Stimulated activated CD4-positive, alpha-beta T cell treated with anti-CD3 and anti-CD28 coated beads, Interleukin-1b, Interleukin-23, amount 100 ng/mL, for 24 hours (primary cell): ENCODE measurements at regions not wholly inside any gene's neighbourhood (a gene's known extent, or its start where the extent isn't known, plus 50 kb on each side); places are given as distances from the start of the nearest gene placed in this dataset.
"Not testable (repeated sequence)": the region's sequence is repeated elsewhere in the genome, so short reads cannot be mapped to it uniquely, and the experiment has no call there.

Source experiments
- DNase-seq, 4 experiments: peaks; one replicate each; pipeline ENCODE4 v3.0.0-alpha.2; 2020; ENCODE audit warnings: low read depth in 4 of 4, low spot score in 1 of 4

DNA sequence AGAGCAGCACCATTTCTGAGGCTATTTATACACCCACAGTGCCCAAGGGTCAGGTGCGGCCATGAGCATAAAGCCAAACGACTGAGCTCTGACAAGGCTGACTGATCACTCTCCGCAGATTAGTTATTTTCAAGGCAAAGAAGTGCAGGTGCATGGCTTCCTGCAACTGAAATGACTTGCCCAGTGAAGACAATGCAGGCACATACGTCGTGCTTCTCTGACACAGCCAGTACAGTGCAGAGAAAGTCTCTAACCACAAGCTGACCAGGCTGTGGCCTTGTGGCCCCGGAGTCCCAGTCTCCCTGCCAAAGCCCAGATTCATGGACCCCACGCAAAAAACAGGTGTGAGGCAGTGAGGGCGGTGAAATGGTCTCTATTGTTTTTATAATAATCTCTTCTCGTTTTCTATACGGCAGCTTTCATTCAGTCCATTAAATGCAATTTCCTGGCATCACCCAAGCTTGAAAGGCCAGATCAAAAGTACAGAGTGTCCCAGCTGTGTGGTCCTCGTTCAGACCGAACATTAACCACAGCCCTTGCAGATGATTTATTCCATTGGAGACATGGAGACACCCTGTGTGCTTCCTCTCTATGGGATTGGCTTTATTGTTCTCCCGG, 447.0 kb upstream of the ID2 start:
- DNase-seq = no peak

DNA sequence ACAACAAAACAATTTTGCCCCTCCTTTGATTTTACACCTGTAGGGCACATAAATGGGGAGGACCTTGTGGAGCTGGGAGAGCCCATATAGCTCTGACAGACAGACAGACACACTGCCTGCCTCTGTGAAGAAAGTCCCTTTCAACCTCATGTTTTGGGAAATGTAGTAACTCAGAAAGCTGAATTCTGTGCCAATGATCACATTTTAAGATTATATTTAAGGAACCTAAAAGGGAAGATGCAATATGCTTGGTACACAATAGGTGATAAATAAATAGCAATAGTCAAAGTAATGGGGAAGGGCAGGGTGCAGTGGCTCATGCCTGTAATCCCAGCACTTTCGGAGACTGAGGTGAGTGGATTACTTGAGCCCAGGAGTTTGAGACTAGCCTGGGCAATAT, 446.4 kb upstream of the ID2 start:
- DNase-seq = no peak

DNA sequence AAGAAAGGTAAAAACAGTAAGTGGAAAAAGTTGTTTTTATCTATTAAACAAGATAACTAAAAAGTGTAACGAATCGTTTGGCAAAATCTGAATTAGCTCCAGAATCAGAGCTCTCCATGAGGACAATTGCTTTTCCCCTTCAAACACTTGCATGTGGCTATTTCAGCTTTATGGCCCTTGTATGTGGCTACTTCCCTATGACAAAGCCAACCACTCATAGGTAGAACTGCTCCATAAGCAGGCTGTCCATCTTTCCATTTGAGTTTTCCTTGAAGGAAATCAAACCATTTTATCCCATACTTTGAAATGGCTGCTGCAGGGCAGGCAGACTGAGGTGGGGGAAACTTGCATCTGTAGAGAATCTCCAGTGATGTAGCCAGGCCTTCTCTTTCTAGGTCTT, 445.5 kb upstream of the ID2 start:
- DNase-seq = no peak

DNA sequence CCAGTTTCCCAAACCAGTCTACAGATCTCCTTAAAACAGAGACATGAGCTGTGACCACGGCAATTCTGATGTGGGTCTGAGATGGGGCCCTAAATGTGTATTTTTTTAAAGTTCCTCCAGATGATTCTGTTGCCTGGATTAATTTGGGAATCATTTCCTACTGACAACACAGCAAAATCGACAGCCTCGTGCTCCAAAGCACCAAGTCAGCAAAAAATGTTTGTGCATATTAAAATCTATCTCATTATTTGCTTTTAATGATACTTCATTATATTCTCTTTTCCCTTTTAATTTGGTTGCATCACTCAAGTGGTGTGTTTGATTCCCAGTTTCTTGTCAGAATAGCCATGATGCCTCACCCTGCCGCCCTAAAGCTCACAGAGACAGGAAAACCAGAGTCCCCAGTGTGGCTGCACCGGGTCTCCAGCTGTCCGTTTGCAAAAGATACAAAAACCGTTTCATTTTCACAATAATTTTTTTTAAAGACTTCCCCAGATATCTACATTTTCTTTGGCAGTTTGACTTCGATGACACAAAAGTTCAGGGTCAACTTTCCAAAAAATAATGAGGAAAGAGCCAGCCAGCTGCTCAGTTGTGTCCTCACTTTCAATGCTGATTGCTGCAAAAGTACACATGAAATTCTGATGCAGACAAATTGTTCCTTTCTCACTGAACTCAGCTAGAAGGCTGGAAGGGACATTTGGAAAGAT, 443.2 kb upstream of the ID2 start:
- DNase-seq = no peak

DNA sequence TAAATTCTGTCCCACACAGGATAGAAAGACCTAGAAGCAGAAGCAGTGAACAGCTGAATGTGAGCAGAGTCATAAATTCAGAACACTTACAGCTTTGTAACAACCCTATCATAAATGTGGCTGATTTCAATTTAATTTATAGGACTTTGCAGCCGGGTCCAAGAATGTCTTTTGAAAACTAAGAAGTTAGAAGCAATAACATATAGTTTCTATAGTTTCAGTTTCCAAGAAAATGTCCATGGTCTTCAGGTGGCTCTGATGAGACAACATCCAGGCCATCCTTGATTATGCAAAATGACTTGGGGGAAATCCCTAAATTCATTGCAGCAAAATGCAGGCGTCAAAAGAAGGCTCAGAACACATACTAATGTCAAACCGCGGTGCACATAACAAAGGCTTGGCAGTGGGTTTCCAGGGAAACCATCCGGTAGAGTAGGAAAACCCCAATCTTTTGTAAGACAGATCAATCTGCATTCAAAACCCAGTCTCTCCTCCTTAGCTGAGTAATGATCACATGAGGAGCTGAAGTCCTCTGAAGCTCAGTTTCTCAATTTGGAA, 442.2 kb upstream of the ID2 start:
- peak in 1 of 4 experiments; percentile 14 for DNase-seq

DNA sequence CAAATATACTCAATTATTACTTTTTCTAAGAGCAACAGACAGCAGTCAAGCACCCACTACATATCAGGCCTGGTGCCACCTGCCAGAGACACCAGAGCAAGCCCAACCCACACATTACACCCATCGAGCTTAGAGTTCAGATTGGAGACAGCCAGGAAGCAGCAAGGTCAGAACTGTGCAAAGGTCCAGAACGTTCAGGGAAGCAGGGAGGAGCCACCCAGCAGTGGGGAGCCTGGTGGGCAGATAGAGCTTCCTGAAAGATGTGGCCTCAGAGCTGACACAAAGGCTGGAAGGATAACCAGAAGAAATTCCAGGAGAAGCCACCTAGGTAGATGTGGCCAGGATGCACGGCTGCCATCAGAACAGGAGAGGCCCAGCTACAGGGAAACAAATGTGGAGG, 440.5 kb upstream of the ID2 start:
- DNase-seq = no peak

DNA sequence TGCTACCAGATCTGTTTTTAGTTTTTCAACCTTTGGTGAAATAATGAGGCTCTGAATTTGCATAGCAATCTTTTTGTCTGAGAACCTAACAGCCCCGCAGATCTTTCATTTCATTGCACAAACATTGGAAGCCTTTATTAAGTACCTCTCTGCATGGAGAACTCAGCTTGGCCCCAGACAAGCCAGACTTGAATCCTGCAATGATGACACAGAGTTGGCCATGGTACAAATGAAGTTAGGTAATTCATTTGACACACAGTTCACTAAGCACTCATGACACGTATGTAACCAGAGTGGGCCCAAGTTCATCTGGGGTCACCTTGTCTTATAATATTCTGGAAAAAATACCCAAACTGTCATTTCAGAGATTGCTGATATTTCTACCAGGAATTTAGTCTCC, 439.1 kb upstream of the ID2 start:
- DNase-seq = no peak

DNA sequence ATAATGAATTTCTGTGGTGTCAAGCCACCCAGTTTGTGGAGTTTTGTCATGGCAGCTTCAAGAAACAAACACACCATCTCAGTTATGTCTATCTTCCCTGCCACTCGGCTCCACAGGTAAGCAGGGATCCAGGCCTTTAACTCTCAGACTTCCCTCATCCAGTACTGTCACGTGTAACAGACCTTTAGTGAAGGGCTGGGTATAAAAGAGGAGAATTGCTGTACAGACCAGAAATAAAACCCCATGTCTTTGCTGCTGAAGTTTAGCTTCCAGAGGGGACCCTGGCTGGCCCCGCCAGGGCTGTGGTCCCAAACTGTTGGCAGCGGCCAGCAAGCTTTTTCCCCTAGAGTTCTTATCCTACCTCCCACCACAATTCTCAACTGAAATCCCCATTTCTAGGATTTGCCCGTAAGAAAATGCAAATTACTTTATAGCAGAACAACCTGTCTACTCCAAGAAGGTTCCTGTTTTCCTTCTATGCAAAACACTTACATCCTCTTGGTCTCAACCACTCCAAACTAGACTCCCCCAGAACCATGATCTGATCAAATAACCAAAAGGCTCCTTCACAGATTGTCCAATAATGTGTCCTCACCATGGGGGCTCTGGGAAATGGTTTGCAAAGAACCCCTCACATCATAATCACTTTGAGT, 438.0 kb upstream of the ID2 start:
- DNase-seq = no peak

DNA sequence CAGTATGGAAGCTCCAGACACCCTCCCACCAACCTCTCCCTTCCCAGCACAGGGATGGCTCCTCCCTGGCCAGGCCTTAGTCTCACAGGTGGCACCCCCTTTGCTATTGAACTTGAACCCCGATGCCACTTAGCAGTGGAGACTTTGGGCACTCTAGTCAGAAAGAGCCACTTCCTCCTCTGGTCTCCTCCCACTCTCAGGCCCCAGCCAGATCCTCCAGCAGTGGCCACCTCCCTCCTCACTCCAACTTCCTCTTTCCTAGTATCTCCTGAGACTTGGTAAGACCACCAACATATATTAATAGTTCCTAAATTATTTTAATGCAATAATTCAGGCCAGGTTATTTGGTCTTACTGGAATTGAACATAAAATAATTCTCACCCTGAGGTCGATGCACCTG, 437.2 kb upstream of the ID2 start:
- no peak for DNase-seq

DNA sequence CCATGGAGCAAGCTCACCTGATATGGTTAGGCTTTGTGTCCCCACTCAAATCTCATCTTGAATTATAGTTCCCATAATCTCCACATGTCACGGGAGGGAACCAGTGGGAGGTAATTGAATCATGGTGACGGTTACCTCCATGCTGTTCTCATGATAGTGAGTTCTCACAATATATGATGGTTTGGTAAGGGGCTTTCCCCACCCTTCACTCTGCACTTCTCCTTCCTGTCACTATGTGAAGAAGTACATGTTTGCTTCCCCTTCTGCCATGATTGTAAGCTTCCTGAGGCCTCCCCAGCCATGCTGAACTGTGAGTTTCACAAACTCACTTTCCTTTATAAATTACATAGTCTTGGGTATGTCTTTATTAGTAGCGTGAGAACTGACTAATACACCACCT, 435.7 kb upstream of the ID2 start:
- DNase-seq = no peak

DNA sequence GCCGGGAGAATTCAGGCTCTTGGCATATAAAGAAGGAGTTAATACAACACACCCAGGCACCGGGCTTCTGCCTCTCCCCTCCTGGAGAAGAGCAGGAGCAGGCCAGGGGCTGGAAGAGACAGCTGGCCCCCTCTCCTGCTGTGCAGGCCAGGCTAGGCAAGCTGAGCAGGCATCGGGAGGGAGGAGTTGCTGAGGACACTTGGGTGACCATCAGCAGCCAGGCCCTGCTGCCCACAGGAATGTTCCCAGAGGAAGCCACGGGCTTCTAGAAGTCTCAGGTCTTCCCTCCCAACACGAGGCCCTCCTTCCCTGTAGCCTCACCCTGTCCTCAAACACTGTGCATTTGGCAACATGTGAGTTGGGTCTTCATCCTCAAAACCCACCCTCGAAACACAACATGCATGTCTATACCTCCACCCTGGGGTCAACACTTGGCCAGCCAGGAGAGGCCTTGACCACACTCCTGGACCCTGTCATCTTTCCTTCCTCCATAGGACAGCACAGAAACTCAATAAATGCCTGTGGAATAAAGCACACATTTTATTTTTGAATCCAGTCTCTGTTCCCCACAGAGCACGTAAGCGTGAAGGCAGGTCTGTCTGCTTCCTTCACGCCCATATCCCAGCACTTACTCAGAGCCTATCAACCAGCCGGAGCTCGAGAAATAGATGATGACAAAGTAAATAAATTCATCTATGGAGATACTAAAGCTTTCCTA, 433.8 kb upstream of the ID2 start:
- no peak for DNase-seq

DNA sequence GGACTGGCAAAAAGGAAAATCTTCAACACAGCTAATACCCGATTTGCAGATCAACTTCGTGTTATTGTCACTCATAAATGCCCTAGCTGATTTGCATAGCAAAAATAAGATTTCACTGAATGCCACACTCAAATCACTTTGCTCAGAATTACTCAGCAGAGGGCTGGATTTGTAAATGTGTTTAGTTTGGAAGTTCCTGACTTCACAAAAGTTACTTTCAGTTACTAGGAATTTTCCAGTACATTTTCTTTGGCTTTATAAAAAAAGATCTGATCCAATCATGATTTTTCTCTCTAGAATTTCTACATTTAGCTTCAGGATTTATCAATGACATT, 433.3 kb upstream of the ID2 start:
- DNase-seq = no peak

DNA sequence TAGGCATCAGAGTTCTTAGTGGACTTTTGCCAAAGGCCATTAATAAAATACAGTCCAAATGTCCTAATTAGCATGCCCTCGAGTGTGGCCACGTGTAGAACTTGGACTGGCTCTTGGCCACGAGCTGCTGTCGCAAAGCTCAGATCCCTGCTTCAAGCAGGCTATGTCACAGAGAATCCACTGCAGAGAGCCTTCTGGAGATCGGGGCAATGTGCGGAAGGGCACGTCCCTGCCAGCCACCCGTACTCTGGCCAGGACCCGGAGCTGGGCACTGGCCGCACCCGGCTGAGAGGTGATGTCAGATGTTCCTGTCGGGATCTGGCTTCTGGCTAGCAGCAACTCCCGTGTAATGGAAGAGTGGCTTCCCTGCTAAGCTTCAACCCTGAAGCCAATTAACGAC, 432.7 kb upstream of the ID2 start:
- no peak for DNase-seq

DNA sequence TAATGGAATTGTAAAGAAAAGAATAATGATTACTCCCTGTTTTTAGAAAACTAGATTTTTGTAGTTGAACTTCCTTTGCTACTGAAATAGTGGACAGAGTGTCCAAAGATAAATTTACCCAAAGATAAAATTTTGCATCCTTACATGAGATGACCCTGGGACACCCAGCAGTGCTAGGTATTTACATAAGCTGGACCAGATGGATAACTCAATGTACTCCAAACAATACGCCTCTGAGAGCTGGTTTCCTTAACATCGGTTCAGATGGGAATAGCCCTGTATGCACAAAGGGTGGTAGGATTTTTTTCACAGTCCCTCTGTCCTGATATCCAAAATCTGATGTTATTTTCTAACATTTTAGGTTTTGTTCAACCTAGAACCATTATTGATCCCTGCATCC, 432.1 kb upstream of the ID2 start:
- no peak for DNase-seq

DNA sequence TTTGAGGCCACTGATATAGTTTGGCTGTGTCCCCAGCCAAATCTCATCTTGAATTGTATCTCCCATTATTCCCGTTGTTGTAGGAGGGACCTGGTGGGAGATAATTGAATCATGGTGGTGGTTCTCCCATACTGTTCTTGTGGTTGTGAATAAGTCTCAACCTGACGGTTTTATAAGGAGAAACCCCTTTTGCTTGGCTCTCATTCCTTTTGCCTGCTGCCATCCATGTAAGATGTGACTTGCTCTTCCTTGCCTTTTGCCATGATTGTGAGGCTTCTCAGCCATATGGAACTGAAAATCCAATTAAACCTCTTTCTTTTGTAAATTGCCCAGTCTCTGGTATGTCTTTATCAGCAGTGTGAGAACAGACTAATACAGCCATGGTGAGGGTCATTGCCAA, 431.6 kb upstream of the ID2 start:
- DNase-seq = not testable (repeated sequence)

DNA sequence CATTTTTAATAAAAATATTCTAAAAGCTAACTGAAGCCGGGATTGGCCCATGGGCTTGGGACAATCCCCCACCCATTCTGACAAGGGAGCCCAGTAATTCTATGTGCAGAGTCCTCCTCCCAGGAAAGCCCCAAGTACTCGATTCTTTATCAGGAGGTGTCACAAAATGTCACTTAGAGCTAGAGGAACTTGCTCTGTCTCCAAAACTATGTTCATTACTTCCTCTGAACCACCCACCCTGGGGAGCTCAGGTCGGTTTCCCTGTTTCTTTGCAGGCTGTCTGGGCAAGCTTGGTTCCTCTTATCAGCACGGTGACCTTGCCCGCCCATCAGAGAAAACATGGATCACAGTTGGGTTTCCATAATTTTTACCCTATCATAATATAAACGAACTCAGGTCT, 430.6 kb upstream of the ID2 start:
- no peak for DNase-seq

DNA sequence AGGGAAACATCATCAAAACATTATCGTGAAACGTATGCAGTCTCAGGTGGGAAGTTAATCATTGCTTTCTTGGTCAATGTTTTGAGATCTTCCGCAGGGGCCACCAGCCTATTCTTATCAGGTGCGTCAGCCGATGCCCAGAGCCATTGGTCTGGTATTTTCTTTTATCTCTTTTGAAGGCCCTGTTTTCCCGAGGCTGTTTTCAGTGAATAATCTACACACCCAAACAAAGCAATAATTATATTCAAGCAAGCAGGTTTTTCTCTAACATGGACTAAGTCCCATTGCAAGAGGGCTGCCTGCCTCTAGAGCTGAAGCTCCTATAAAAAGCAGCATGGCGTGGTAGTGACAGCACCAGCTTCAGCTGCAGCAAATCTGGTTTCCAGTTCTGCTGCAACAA, 430.0 kb upstream of the ID2 start:
- no peak for DNase-seq

DNA sequence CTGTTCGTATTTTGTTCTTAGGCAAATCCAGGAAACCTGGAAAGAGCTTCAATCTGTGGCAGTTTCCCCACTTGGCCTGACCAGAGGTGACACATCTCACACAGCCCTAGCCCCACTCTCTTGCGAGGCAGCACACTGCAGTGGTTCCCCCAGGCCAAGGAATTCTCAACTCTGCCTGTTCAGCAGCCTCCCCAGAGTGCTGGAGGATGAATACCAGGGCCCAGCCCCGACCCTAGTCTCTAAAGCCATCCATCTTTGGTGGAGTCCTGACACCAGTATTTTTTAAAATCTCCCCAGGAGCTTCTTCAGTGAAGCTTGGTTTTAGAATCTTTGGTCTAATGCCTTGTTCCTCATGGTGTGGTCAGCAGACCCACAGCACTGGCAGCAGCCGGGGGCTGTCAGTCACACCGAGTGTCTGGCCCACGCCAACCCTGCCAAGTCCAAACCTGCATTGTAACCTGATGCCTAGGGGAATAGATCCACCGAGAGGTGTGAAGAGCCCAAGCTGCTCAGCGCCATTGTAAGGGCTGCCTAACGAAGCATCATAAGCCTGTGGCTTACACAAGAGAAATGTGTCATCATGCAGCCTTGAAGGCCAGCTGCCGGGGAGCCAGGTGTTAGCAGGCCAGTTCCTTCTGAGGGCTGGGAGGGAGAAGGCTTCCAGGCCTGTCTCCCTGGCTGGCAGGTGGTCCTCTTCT, 428.7 kb upstream of the ID2 start:
- no peak for DNase-seq

DNA sequence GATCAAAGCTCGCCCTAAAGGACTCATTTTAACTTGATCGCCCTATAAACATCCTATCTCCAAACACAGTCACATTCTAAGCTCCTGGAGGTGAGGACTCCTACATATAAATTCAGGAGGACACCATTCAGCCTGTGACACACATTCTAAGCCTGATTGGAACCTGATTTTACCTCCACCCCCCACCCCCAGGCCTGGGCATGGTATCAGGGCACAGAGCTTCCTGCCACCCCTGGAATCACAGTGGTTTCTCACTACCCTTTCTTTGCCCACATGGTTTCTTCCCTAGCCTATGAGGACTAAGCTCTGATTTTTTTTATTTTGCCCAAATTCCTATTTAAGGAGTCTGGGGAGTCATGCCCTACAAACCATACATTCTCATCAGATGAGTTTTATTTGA, 428.1 kb upstream of the ID2 start:
- DNase-seq = no peak

DNA sequence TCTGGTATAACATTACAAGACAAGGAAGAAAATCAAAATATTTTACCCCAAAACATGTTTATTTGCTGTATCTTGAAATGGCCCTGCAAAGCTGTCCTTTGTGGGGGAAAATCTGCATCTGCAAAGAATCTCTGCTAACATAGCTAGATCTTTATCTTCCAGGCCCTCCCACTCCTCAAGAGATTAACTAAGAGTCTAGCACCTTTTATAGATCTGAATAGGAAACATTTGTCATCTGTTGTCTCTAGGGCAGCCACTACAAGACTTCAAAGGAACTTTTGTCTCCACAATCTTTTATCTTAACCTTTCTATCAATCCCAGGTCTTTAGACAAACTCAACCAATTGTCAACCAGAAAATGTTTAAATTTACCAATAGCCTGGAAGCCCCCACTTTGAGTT, 427.6 kb upstream of the ID2 start:
- not testable (repeated sequence) for DNase-seq

DNA sequence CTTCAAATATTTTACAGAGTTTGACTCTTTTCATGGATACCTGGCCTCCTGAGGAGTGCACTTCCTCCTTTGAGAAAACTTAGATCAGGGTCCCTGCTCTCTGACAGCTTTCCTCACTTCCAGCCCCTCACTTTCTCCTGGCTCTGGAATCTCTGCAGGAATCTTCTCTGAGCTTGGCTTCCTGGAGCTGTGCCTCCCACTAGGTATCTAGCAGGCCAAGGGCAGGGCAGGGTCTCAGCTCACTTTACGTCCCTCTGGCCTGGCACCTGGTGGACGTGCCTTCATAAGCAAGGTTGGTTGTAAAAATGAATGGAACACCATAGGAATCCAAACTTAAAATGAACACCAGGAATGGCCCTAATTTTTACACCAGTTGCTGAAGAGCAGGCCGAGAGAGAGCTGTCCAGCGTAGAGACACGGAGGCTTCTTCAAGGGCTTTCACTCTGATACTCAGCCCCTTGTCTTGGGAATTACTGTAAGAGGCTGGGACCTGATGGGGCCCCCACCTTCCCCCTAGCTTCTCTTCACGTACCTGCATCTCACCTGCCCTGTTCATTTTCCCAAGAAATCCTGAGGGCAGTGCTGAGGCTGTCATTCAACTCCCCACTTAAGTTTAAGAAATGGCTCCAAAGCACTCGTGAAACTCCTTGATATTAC, 426.9 kb upstream of the ID2 start:
- no peak for DNase-seq
